Lung (tissue), 11 donors: ENCODE measurements at regions not wholly inside any gene's neighbourhood (a gene's known extent, or its start where the extent isn't known, plus 50 kb on each side); places are given as distances from the start of the nearest gene placed in this dataset.
"Not testable (repeated sequence)": the region's sequence is repeated elsewhere in the genome, so short reads cannot be mapped to it uniquely, and the experiment has no call there.

Experiments
- ATAC-seq: fragments of 200-7000 bp; cut with Tn5 transposase; one replicate; pipeline ENCODE4 v1.9.1; 2020; ENCODE audit warnings: moderate number of reproducible peaks; ENCODE audit not compliant: insufficient read depth, low FRiP score
- DNase-seq, 3 donors: peaks; one replicate each; pipeline ENCODE4 v3.0.0-alpha.2; 2013 to 2017
- H3K27ac ChIP-seq, 2 donors: one replicate each; pipeline ENCODE4 v1.5.1; 2013; ENCODE audit warnings: mild to moderate bottlenecking in 2 of 2, moderate library complexity in 2 of 2, control low read depth in 1 of 2, inconsistent platforms in 1 of 2, low read depth in 1 of 2, low read length in 1 of 2
- H3K27me3 ChIP-seq, 3 donors: one replicate each; pipeline ENCODE4 v1.5.1; 2013; ENCODE audit warnings: low read length in 2 of 3; ENCODE audit not compliant: control insufficient read depth in 3 of 3, insufficient read depth in 3 of 3
- H3K36me3 ChIP-seq, 4 donors: one replicate each; pipeline ENCODE4 v1.5.1; 2013; ENCODE audit warnings: low read length in 4 of 4, mild to moderate bottlenecking in 1 of 4, moderate library complexity in 1 of 4; ENCODE audit not compliant: control insufficient read depth in 4 of 4, insufficient read depth in 4 of 4
- H3K4me1 ChIP-seq, 5 donors: one replicate each; pipeline ENCODE4 v1.5.1; 2013; ENCODE audit warnings: low read length in 5 of 5, mild to moderate bottlenecking in 2 of 5, moderate library complexity in 1 of 5; ENCODE audit not compliant: control insufficient read depth in 5 of 5, insufficient read depth in 5 of 5
- H3K4me3 ChIP-seq: one replicate; pipeline ENCODE4 v1.5.1; 2013; ENCODE audit warnings: mild to moderate bottlenecking, control low read depth, moderate library complexity
- H3K9ac ChIP-seq, 2 donors: one replicate each; pipeline ENCODE4 v1.5.1; 2013; ENCODE audit warnings: low read length in 2 of 2, control low read depth in 1 of 2; ENCODE audit not compliant: insufficient read depth in 1 of 2
- H3K9me3 ChIP-seq, 4 donors: one replicate each; pipeline ENCODE4 v1.5.1; 2013; ENCODE audit warnings: low read length in 3 of 4, mild to moderate bottlenecking in 1 of 4, moderate library complexity in 1 of 4; ENCODE audit not compliant: control insufficient read depth in 4 of 4, insufficient read depth in 3 of 4
- CTCF ChIP-seq: IDR thresholded peaks from 2 replicates; pipeline ENCODE4 v1.5.1; 2012; ENCODE audit warnings: mild to moderate bottlenecking; ENCODE audit errors: control extremely low read depth, extremely low read depth
- WGBS, 2 donors: extraction: QIAGEN DNeasy Blood & Tissue Kit; methylation state at CpG; one replicate each; pipeline ENCODE4 v1.1.7; 2013; 5-methylcytosine and 5-hydroxymethylcytosine counted together
- donor health status: control.
- donor health status: control.
- donor health status: Bipolar disorder and iron deficiency.
- donor health status: healthy.
- donor health status: DM: yes; HTN: yes; CAD: no.

- DNase-seq (no peak), ATAC-seq (no peak)
- TF ChIP-seq CTCF, result no peak
- H3K27ac ChIP-seq, result no peak overlapping the region
- no peak overlapping the region for H3K4me3 ChIP-seq
- WGBS, 2 donors, result 82 to 89% methylated on average over 4 of the region's 4 CpGs
- no peaks in the 10 kb centered on the region for H3K4me1 ChIP-seq
- H3K9ac ChIP-seq, result no peak overlapping the region
- H3K36me3 ChIP-seq, result no peaks in the 10 kb centered on the region
- H3K9me3 ChIP-seq, result no peaks in the 10 kb centered on the region
- H3K27me3 ChIP-seq, result no peaks in the 10 kb centered on the region
Measured at GRCh38 chr6:100062621-100063020, 68.6 kb upstream of the MCHR2 start.

GRCh38 chr6:100057941-100058340 lies 63.9 kb upstream of the MCHR2 start:
- Histone ChIP-seq H3K9ac (no peak overlapping the region), H3K27me3 (no peaks in the 10 kb centered on the region), H3K4me1 (no peaks in the 10 kb centered on the region), H3K9me3 (peaks cover 0 to 6% (median 1%) of the 10 kb centered on the region in 4 donors), H3K36me3 (no peaks in the 10 kb centered on the region), H3K4me3 (no peak overlapping the region), H3K27ac (no peak overlapping the region)
- TF ChIP-seq CTCF, result no peak
- 78 to 81% methylated on average over 2 of the region's 2 CpGs for WGBS, 2 donors
- ATAC-seq, result no peak
- no peak for DNase-seq

GRCh38 chr6:100050550-100050949 lies 56.5 kb upstream of the MCHR2 start:
- DNase-seq, result no peak
- peaks cover 0 to 6% (median 1%) of the 10 kb centered on the region in 4 donors for H3K9me3 ChIP-seq
- H3K4me3 ChIP-seq, result no peak overlapping the region
- H3K27me3 ChIP-seq, result no peaks in the 10 kb centered on the region
- no peak for ATAC-seq
- TF ChIP-seq CTCF, result no peak
- no peak overlapping the region for H3K27ac ChIP-seq
- H3K9ac ChIP-seq, result no peak overlapping the region
- no peaks in the 10 kb centered on the region for H3K4me1 ChIP-seq
- WGBS, 2 donors, result 81 to 84% methylated on average over 2 of the region's 2 CpGs
- no peaks in the 10 kb centered on the region for H3K36me3 ChIP-seq

- H3K27me3 ChIP-seq, H3K4me1 ChIP-seq, H3K4me3 ChIP-seq, H3K27ac ChIP-seq, DNase-seq, H3K9me3 ChIP-seq, ATAC-seq, H3K9ac ChIP-seq, H3K36me3 ChIP-seq: not testable (repeated sequence)
Measured at GRCh38 chr6:100043961-100044360, 49.9 kb upstream of the MCHR2 start.
